ENCODE measurements at regions not wholly inside any gene's neighbourhood (a gene's known extent, or its start where the extent isn't known, plus 50 kb on each side); places are given as distances from the start of the nearest gene placed in this dataset.

DNA sequence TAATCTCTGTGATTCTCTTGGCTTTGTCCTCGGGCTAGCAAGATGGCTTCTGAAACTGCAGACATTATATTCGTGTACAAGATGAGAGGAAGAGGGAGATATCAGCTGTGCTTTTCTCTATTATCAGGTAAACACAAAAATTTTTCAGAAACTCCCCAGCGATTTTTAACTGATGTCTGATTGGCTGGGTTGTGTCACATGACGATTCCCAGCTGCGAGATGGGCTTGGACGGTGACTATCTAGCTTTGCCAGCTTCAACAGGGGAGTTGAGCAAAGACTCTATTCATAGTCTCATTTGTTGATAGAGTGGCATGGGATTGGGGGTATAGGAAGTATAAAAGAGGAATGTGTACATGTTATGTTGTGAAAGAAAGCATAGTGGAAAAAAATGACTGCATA is 248.8 kb upstream of the AZI2 start:
- Histone ChIP-seq H3K36me3 (ENCODE audit: control insufficient read depth in 3 of 3, insufficient read depth in 2 of 3, low read depth in 1 of 3, low read length in 3 of 3) (no peaks in the 10 kb centered on the region), H3K27me3 (ENCODE audit: control insufficient read depth in 3 of 3, insufficient read depth in 3 of 3, low read length in 3 of 3) (no peaks in the 10 kb centered on the region), H3K4me1 (ENCODE audit: control insufficient read depth in 3 of 3, insufficient read depth in 2 of 3, low read depth in 1 of 3, low read length in 2 of 3) (no peaks in the 10 kb centered on the region), H3K27ac (ENCODE audit: low read depth in 1 of 3, low read length in 2 of 3) (no peak overlapping the region), H3K4me3 (ENCODE audit: low read depth in 1 of 3, low read length in 3 of 3) (no peak overlapping the region), H3K9me3 (ENCODE audit: control insufficient read depth in 2 of 2, insufficient read depth in 1 of 2, low read depth in 1 of 2, low read length in 1 of 2) (no peaks in the 10 kb centered on the region)
- WGBS, 3 donors: 70 to 89% (median 87%) methylated on average over 6 of the region's 6 CpGs
- no peak for FAIRE-seq
- DNase-seq: no peak

DNA sequence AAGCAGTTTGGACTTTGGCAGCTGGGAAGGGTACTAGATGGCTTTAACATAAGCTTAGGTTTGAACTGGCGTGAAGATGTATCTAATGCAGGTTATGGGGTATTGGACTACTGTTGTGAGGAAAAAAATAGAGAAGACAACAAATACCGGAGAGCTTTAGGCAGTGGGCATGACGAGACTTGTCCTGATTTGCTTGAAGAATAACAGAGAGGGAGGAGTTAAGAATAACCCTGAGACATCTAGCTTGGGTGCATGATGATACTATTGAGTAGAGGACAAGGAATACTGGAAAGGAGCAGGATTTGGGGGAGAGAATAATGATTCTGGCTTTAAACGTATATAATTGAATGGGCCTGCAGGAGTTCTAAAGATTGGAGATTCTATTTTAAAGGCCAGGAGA is 249.5 kb upstream of the AZI2 start:
- Histone ChIP-seq H3K27me3 (ENCODE audit: control insufficient read depth in 3 of 3, insufficient read depth in 3 of 3, low read length in 3 of 3) (no peaks in the 10 kb centered on the region), H3K4me1 (ENCODE audit: control insufficient read depth in 3 of 3, insufficient read depth in 2 of 3, low read depth in 1 of 3, low read length in 2 of 3) (no peaks in the 10 kb centered on the region), H3K27ac (ENCODE audit: low read depth in 1 of 3, low read length in 2 of 3) (no peak overlapping the region), H3K36me3 (ENCODE audit: control insufficient read depth in 3 of 3, insufficient read depth in 2 of 3, low read depth in 1 of 3, low read length in 3 of 3) (no peaks in the 10 kb centered on the region), H3K9me3 (ENCODE audit: control insufficient read depth in 2 of 2, insufficient read depth in 1 of 2, low read depth in 1 of 2, low read length in 1 of 2) (no peaks in the 10 kb centered on the region), H3K4me3 (ENCODE audit: low read depth in 1 of 3, low read length in 3 of 3) (no peak overlapping the region)
- no peak for FAIRE-seq
- DNase-seq: no peak
- WGBS, 3 donors: 78 to 87% (median 79%) methylated on average over 4 of the region's 4 CpGs

- FAIRE-seq (no peak), DNase-seq (no peak)
Observed at GRCh38 chr3:28601291-28601690, 252.7 kb upstream of the AZI2 start.

DNA sequence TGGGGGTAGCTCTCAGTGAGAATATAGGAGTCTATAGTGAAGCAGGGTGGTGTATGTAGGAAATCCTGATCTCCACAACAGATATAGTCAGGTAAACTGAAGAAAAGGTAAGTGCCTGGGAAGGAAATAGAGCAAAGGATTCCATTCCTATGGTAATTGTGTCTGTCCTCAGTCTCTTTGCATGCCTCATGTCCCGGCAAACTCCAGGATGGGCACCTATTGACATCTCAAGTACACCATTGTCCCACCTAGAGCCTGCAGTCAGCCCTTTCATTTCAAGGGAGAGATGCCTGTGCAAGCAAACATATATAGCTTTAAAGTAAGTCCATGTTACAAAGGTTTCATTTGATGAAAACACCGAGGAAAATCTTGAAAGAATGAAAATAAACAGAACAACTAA is 257.7 kb upstream of the AZI2 start:
- no peaks in the 10 kb centered on the region for H3K4me1 ChIP-seq (ENCODE audit: control insufficient read depth in 3 of 3, insufficient read depth in 2 of 3, low read depth in 1 of 3, low read length in 2 of 3)
- FAIRE-seq (no peak), DNase-seq (no peak)
- no peak overlapping the region for H3K27ac ChIP-seq (ENCODE audit: low read depth in 1 of 3, low read length in 2 of 3)
- H3K36me3 ChIP-seq (ENCODE audit: control insufficient read depth in 3 of 3, insufficient read depth in 2 of 3, low read depth in 1 of 3, low read length in 3 of 3): no peaks in the 10 kb centered on the region
- no peak overlapping the region for H3K4me3 ChIP-seq (ENCODE audit: low read depth in 1 of 3, low read length in 3 of 3)
- WGBS, 3 donors: 49 to 70% (median 50%) methylated on average over 2 of the region's 2 CpGs
- H3K27me3 ChIP-seq (ENCODE audit: control insufficient read depth in 3 of 3, insufficient read depth in 3 of 3, low read length in 3 of 3): no peaks in the 10 kb centered on the region
- H3K9me3 ChIP-seq (ENCODE audit: control insufficient read depth in 2 of 2, insufficient read depth in 1 of 2, low read depth in 1 of 2, low read length in 1 of 2): no peaks in the 10 kb centered on the region

More at GRCh38 chr3:28601291-28601690, 252.7 kb upstream of the AZI2 start:
- H3K9me3 ChIP-seq (ENCODE audit: control insufficient read depth in 2 of 2, insufficient read depth in 1 of 2, low read depth in 1 of 2, low read length in 1 of 2): no peaks in the 10 kb centered on the region
- no peak overlapping the region for H3K4me3 ChIP-seq (ENCODE audit: low read depth in 1 of 3, low read length in 3 of 3)
- H3K27ac ChIP-seq (ENCODE audit: low read depth in 1 of 3, low read length in 2 of 3): no peak overlapping the region
- no peaks in the 10 kb centered on the region for H3K36me3 ChIP-seq (ENCODE audit: control insufficient read depth in 3 of 3, insufficient read depth in 2 of 3, low read depth in 1 of 3, low read length in 3 of 3)
- 66 to 71% (median 69%) methylated on average over 4 of the region's 4 CpGs for WGBS, 3 donors
- H3K4me1 ChIP-seq (ENCODE audit: control insufficient read depth in 3 of 3, insufficient read depth in 2 of 3, low read depth in 1 of 3, low read length in 2 of 3): no peaks in the 10 kb centered on the region
- H3K27me3 ChIP-seq (ENCODE audit: control insufficient read depth in 3 of 3, insufficient read depth in 3 of 3, low read length in 3 of 3): no peaks in the 10 kb centered on the region

- FAIRE-seq (no peak), DNase-seq (no peak)
- no peak overlapping the region for H3K4me3 ChIP-seq (ENCODE audit: low read depth in 1 of 3, low read length in 3 of 3)
- no peak overlapping the region for H3K27ac ChIP-seq (ENCODE audit: low read depth in 1 of 3, low read length in 2 of 3)
- H3K36me3 ChIP-seq (ENCODE audit: control insufficient read depth in 3 of 3, insufficient read depth in 2 of 3, low read depth in 1 of 3, low read length in 3 of 3): no peaks in the 10 kb centered on the region
- H3K4me1 ChIP-seq (ENCODE audit: control insufficient read depth in 3 of 3, insufficient read depth in 2 of 3, low read depth in 1 of 3, low read length in 2 of 3): no peaks in the 10 kb centered on the region
- H3K27me3 ChIP-seq (ENCODE audit: control insufficient read depth in 3 of 3, insufficient read depth in 3 of 3, low read length in 3 of 3): no peaks in the 10 kb centered on the region
- H3K9me3 ChIP-seq (ENCODE audit: control insufficient read depth in 2 of 2, insufficient read depth in 1 of 2, low read depth in 1 of 2, low read length in 1 of 2): no peaks in the 10 kb centered on the region
Observed at GRCh38 chr3:28612232-28612631, 263.6 kb upstream of the AZI2 start.

- H3K36me3 ChIP-seq (ENCODE audit: control insufficient read depth in 3 of 3, insufficient read depth in 2 of 3, low read depth in 1 of 3, low read length in 3 of 3): no peaks in the 10 kb centered on the region
- H3K4me1 ChIP-seq (ENCODE audit: control insufficient read depth in 3 of 3, insufficient read depth in 2 of 3, low read depth in 1 of 3, low read length in 2 of 3): no peaks in the 10 kb centered on the region
- DNase-seq (no peak), FAIRE-seq (no peak)
- no peaks in the 10 kb centered on the region for H3K9me3 ChIP-seq (ENCODE audit: control insufficient read depth in 2 of 2, insufficient read depth in 1 of 2, low read depth in 1 of 2, low read length in 1 of 2)
- WGBS, 3 donors: 80 to 90% (median 85%) methylated on average over 6 of the region's 6 CpGs
- no peak overlapping the region for H3K27ac ChIP-seq (ENCODE audit: low read depth in 1 of 3, low read length in 2 of 3)
- no peaks in the 10 kb centered on the region for H3K27me3 ChIP-seq (ENCODE audit: control insufficient read depth in 3 of 3, insufficient read depth in 3 of 3, low read length in 3 of 3)
- no peak overlapping the region for H3K4me3 ChIP-seq (ENCODE audit: low read depth in 1 of 3, low read length in 3 of 3)
Observed at GRCh38 chr3:28613511-28614106, 265.0 kb upstream of the AZI2 start.

DNA sequence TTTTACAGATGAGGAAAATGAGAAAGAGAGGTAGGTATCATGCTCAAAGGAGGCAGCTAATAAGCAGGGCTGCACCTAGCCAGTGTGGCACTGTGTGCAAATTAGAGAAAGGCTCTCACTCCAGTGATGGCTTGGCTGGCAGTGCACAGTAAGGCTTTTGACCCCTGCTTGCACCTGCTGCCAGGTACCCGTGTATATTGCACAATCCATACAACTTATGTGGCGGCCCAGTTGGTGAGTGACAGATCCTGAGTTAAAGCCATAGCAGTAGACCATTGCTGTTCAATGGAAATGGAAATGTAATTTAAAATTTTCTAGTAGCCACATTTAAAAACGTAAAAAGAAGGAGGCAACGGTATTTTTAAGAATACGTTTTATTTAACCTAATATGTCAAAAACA is 266.4 kb upstream of the AZI2 start:
- H3K4me3 ChIP-seq (ENCODE audit: low read depth in 1 of 3, low read length in 3 of 3): no peak overlapping the region
- 64 to 86% (median 77%) methylated on average over 5 of the region's 5 CpGs for WGBS, 3 donors
- DNase-seq (no peak), FAIRE-seq (no peak)
- H3K27me3 ChIP-seq (ENCODE audit: control insufficient read depth in 3 of 3, insufficient read depth in 3 of 3, low read length in 3 of 3): no peaks in the 10 kb centered on the region
- no peaks in the 10 kb centered on the region for H3K36me3 ChIP-seq (ENCODE audit: control insufficient read depth in 3 of 3, insufficient read depth in 2 of 3, low read depth in 1 of 3, low read length in 3 of 3)
- no peaks in the 10 kb centered on the region for H3K4me1 ChIP-seq (ENCODE audit: control insufficient read depth in 3 of 3, insufficient read depth in 2 of 3, low read depth in 1 of 3, low read length in 2 of 3)
- no peaks in the 10 kb centered on the region for H3K9me3 ChIP-seq (ENCODE audit: control insufficient read depth in 2 of 2, insufficient read depth in 1 of 2, low read depth in 1 of 2, low read length in 1 of 2)
- H3K27ac ChIP-seq (ENCODE audit: low read depth in 1 of 3, low read length in 2 of 3): no peak overlapping the region

- Histone ChIP-seq H3K27me3 (ENCODE audit: control insufficient read depth in 3 of 3, insufficient read depth in 3 of 3, low read length in 3 of 3) (no peaks in the 10 kb centered on the region), H3K9me3 (ENCODE audit: control insufficient read depth in 2 of 2, insufficient read depth in 1 of 2, low read depth in 1 of 2, low read length in 1 of 2) (no peaks in the 10 kb centered on the region), H3K4me1 (ENCODE audit: control insufficient read depth in 3 of 3, insufficient read depth in 2 of 3, low read depth in 1 of 3, low read length in 2 of 3) (no peaks in the 10 kb centered on the region), H3K27ac (ENCODE audit: low read depth in 1 of 3, low read length in 2 of 3) (no peak overlapping the region), H3K36me3 (ENCODE audit: control insufficient read depth in 3 of 3, insufficient read depth in 2 of 3, low read depth in 1 of 3, low read length in 3 of 3) (no peaks in the 10 kb centered on the region), H3K4me3 (ENCODE audit: low read depth in 1 of 3, low read length in 3 of 3) (no peak overlapping the region)
- no peak for DNase-seq
- FAIRE-seq: no peak
- 52 to 62% (median 57%) methylated on average over 2 of the region's 2 CpGs for WGBS, 3 donors
Observed at GRCh38 chr3:28615971-28616370, 267.3 kb upstream of the AZI2 start.

- Histone ChIP-seq H3K4me1 (ENCODE audit: control insufficient read depth in 3 of 3, insufficient read depth in 2 of 3, low read depth in 1 of 3, low read length in 2 of 3) (no peaks in the 10 kb centered on the region), H3K9me3 (ENCODE audit: control insufficient read depth in 2 of 2, insufficient read depth in 1 of 2, low read depth in 1 of 2, low read length in 1 of 2) (no peaks in the 10 kb centered on the region), H3K4me3 (ENCODE audit: low read depth in 1 of 3, low read length in 3 of 3) (no peak overlapping the region), H3K27ac (ENCODE audit: low read depth in 1 of 3, low read length in 2 of 3) (no peak overlapping the region), H3K36me3 (ENCODE audit: control insufficient read depth in 3 of 3, insufficient read depth in 2 of 3, low read depth in 1 of 3, low read length in 3 of 3) (no peaks in the 10 kb centered on the region), H3K27me3 (ENCODE audit: control insufficient read depth in 3 of 3, insufficient read depth in 3 of 3, low read length in 3 of 3) (no peaks in the 10 kb centered on the region)
- FAIRE-seq (no peak), DNase-seq (no peak)
- WGBS, 3 donors: 8 to 30% (median 8%) methylated on average over 1 of the region's 1 CpG
Observed at GRCh38 chr3:28617821-28618220, 269.2 kb upstream of the AZI2 start.

All from small intestine (tissue), 7 donors.